GM19025 (cell line): ENCODE measurements at regions not wholly inside any gene's neighbourhood (a gene's known extent, or its start where the extent isn't known, plus 50 kb on each side); places are given as distances from the start of the nearest gene placed in this dataset.
"Not testable (repeated sequence)": the region's sequence is repeated elsewhere in the genome, so short reads cannot be mapped to it uniquely, and the experiment has no call there.

Source experiments
- ATAC-seq: cut with Tn5 transposase; IDR thresholded peaks from one replicate; pipeline ENCODE4 v1.9.1; 2021; ENCODE audit warnings: mild to moderate bottlenecking, low read depth, moderate library complexity; ENCODE audit not compliant: unreplicated experiment

DNA sequence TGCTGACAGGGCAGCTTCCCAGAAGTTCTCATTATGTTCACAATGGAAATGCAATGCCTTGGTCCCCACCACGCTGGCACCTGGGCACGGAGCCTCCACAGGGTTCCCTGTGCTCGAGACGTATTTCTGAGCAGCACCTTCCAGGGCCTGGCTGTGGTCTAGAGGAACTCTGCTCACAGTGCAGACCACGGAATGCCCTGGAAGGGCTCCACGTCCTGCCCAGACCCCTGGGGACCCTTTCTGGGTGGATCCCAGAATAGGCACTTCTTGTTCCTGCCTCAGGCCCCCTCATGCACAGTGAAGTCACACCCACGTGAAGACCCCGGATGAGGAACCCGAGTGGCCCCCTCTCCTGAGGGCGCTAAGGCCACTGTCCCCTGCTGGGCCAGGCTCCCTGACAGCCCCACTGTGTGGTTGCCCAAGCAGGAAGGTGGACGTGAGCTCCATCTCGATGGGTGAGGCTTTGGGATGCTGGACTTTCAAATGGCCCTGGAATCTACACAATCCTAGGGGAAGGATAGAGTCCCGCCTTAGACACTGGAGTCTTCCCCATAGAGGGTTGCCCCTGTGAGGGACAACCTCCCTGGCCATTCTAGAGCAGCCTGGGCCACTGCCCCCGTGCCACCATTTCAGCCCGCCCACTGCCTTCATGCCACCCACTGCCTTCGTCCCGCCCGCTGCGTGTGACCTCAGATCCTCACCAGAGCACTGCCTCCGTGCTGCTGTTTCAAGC lies 1106.8 kb downstream of the BRD1 start:
- no peak for ATAC-seq

GRCh38 chr22:48719978-48720661 lies 1107.6 kb downstream of the BRD1 start:
- no peak for ATAC-seq

- ATAC-seq, result no peak
Measured at GRCh38 chr22:48718818-48719500, 1108.7 kb downstream of the BRD1 start.

DNA sequence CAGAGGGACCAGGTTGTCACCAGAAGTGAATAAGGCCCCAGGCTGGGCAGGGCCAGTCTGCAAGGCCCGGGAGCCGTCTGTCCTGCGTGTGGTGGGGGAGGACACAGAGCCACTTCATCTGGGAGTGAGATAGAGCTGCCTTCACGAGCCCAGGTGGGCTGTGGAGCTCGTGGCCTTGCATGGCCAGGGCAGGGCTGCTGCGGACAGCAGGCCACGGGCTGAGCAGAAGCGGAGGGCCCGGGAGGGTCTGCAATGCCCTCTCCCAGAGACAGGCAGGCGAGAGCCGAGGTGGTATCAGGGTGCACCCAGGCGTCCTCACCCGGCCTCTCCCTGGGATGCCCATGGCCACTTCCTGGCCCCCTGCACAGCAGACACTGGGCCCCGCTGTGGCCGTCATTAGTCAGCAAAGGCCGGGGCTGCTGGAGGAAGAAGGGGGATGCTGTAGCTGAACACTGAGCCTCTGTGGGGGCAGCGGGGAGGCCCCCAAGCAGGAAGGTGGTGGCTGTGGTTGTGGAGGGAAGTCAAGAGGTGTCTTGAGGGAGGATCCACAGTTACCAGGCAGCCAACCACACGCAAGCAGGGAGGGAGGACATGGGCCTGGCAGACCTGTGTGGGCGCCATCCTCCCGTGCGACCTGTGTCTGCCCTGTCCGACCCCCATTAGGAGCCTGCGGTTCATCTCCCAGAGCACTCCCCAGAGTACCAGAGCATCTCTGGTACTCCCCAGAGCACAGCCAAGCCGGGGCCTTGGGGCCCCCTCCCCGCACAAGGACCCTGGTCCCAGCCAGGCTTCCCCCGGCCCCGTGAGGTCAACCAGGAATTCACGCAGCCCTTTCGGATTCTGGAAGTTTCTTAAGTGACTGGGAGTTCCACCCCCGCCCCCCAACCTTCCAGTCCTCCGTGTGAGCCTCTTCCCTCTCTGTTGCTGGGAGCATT lies 1109.5 kb downstream of the BRD1 start:
- no peak for ATAC-seq

DNA sequence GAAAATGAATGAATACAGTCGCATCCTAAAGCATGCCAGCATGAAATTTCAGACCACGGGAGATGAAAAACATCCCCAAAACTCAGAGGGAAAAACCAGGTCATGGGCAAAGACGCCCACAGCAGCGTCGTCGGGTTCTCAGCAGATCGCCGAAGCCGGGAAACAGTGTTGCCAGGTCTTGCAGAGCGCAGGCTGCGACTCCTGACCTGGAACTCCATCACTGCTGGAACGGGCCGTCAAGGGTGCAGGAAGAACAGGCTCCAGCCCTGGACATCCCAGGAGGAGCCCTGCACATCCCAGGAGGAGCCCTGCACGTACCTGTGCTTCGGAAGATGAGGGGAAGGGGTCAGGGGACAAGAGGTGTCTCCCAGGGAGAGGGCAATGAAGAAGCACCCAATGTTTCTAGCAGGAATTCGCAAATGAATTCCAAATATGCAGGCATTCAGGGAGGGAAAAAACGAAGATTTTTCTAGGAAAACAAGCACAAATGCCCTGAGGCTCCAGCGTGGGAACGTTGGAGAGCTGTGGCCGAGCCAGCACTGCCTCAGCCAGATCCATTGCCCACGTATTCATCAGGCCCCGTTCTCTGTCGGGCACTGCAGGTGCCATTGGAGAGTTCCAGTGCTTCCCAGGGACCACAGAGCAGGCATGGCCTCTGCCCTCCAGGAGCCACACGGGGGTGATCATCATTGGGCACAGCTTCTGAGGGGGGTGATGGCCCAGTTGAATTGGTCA lies 1110.4 kb downstream of the BRD1 start:
- no peak for ATAC-seq

DNA sequence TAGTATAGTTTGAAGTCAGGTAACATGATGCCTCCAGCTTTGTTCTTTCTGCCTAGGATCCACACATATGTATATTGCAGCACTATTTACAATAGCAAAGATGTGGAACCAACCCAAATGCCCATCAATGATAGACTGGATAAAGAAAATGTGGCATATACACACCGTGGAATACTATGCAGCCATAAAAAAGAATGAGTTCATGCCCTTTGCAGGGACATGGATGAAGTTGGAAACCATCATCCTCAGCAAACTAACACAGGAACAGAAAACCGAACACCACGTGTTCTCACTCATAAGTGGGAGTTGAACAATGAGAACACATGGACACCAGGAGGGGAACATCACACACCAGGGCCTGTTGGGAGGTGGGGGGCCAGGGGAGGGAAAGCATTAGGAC lies 1111.5 kb downstream of the BRD1 start:
- ATAC-seq, result not testable (repeated sequence)

DNA sequence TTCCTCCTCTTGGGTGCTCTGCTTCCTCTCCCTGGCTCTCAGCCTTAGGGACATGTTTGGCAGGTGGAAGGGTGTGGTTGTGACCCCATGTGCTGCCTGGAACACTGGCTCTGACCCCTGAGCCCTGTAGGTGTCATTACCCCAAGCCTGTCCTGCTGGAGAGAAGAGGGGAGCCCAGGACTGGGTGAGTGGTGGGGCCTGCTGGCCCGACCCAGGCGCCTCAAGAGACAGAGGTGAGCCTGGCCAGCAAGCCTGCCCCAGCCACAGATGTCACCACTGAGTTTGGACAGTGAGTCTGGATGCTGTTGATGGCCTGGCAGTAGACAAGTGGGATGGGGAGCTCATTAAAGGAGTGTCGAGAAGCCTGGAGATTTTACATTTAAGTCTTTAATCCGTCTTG lies 1112.2 kb downstream of the BRD1 start:
- ATAC-seq, result no peak

DNA sequence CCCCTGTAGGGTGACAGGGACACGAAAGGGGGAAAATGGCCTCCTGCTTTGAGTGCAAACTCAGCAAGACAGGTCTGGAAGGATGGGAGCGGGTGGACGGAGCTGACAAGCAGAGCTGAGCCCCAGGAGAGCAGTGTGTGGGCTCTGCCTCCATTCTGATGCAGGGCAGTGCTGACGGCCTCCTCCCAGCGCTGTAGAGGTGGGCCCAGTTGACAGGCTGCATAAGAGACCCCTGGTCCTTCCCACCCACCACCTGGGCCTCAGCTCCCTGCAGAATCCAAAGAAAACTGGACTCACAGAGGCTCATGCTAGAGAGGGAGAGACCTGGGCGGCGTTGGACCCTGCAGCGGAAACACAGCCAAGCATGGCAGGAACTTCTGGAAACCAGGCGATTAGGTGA lies 1113.4 kb downstream of the BRD1 start:
- no peak for ATAC-seq

DNA sequence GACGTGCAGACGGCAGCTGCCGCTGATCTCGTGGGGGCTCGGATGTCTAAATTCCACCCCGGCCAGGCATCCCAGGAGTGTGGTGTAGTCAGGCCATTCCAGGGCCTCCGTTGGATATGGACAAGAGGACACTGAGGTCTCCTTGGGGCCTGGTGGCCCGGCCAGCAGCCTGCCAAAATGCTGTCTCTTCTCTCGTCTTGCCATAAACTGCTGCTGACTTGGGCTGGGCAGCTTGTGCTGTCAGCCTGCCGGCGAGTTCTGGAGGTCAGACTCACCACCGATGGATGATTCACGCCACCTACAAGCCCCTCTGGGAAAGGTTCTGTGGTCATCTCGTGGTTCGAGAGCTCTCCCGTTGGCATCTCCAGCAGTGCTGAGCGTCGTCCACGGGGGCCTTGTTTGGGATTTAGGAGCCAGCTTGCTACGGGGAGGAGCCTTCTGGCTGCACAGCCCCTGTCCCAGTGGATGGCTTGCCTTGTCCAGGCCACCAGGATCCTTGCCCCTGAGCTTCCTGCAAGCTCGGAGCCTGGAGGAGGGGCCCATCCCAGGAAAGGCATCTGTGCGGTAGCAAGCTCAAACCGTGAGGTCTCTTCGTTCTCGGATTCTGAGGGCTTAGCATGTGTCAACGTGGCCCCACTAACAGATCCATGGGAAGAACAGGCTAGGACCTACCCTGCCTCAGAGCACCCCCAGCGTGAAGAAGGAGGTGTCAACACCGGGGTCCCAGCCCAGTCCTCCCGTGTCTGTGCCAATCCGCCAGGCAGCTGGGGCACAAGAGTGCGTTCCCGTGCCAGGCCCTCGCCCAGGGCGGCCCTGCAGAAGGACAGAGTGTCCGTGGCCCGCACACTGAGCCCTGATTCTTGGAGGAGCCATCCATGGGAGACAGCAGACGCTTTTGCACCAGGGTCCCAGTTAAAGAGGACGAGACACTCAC lies 1114.1 kb downstream of the BRD1 start:
- no peak for ATAC-seq

- no peak for ATAC-seq
Measured at GRCh38 chr22:48712558-48713271, 1115.0 kb downstream of the BRD1 start.

DNA sequence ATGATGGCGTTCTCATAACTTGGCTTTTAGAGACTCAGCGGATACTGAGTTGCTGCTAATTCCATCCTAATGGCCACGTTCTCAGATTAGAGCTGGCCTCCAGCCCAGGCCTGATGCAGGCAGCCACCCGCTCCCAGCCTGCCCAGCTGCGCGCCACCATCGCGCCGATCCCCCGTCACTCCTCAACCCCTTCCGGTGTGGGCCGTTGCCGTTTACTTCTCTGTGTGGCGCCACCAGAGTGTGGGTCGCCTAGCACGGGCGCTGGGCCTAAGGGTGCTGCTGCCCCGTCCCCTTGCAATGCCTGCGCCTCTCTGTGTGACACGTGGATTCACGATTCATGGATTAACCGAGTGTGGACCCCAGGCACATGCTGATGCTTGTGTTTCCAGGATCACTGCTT lies 1116.0 kb downstream of the BRD1 start:
- ATAC-seq, result no peak

DNA sequence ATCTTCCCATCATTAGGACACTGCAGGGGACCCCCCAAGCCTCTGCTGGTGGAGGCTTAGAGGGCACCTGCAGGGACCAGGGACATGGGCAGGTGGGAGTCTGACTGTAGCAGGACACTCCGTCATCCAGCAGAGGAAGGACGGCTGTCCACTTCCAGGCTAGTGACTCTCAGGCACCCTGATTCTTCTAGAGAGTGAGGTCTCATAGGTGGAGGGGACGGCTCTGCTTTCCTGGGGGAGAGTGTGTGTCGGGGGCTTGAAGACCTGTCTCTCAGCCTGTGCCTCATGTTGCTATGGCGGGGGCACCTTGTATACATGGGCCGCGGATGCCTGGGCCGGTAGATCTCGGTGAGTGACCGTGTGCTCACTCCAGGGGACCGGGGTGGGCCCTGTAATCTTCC lies 1116.6 kb downstream of the BRD1 start:
- ATAC-seq, result no peak

GRCh38 chr22:48710410-48710809 lies 1117.3 kb downstream of the BRD1 start:
- ATAC-seq, result no peak

DNA sequence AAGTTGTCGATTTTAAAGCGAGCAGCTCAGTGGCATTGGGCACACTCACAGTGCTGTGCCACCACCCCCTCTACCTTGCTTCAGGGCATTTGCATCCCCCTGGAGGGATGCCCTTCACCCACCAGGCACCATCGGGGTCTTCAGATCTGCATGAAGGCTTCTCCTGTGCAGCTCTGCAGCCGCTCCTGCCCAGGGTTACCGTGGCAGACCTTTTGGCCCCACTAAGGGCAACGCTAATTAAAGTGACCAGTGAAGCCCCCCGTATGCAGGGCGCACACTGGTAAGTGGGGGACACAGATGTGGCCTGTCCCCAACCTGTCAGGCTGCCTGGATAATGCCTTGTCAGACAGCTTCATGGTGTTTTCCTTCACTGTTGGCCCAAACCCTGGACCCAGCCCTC lies 1117.7 kb downstream of the BRD1 start:
- ATAC-seq, result no peak

DNA sequence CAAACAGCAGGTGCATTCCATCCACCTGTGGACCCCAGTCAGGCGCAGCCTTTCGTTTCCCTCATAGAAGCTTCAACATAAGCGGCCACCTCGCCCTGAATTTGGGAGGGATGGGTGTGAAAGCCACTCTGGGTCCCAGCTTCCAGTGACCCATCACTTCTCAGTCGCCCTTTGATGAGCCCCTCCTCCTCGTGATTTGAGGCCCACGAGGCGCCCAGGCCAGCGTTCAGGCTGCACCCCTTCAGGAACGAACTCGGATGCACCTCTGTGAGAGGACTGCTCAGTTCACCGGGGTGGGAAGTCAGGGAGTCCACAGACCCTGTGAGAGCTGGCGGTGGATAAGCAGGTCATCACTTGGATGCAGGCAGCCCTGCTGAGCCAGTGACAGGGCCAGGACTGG lies 1118.2 kb downstream of the BRD1 start:
- no peak for ATAC-seq

GRCh38 chr22:48708558-48709245 lies 1119.0 kb downstream of the BRD1 start:
- no peak for ATAC-seq

GRCh38 chr22:48707763-48708557 lies 1119.7 kb downstream of the BRD1 start:
- ATAC-seq, result no peak
